ENCODE measurements at regions not wholly inside any gene's neighbourhood (a gene's known extent, or its start where the extent isn't known, plus 50 kb on each side); places are given as distances from the start of the nearest gene placed in this dataset.

- Histone ChIP-seq H3K4me3 (replicated peaks; ENCODE audit: insufficient read depth, low read length) (no peak overlapping the region), H3K27me3 (ENCODE audit: insufficient read depth, poor library complexity, severe bottlenecking) (peaks cover 14% of the 10 kb centered on the region), H3K27ac (replicated peaks) (no peak overlapping the region)
- TF ChIP-seq POLR2AphosphoS5 (IDR thresholded peaks at IDR 0.05; ENCODE audit: low read depth) = no peak
- TF ChIP-seq SPI1 (IDR thresholded peaks at IDR 0.05; ENCODE audit: borderline replicate concordance, low read depth) = no peak
- TF ChIP-seq GABPA (IDR thresholded peaks at IDR 0.05; ENCODE audit: low read depth) = no peak
- TF ChIP-seq CTCF (IDR thresholded peaks at IDR 0.05; ENCODE audit: insufficient read depth, low read length) = no peak
- no peak for TF ChIP-seq REST (IDR thresholded peaks at IDR 0.05; ENCODE audit: insufficient replicate concordance, low read depth)
- no peak for DNase-seq (ENCODE audit: low read depth in 1 of 2, low spot score in 1 of 2)
Measured at GRCh38 chr15:57857871-57858270, 151.4 kb downstream of the POLR2M start.

GRCh38 chr15:57859130-57859685 is 152.7 kb downstream of the POLR2M start:
- H3K27ac ChIP-seq (replicated peaks) = no peak overlapping the region
- no peak overlapping the region for H3K4me3 ChIP-seq (replicated peaks; ENCODE audit: insufficient read depth, low read length)
- TF ChIP-seq CTCF (IDR thresholded peaks at IDR 0.05; ENCODE audit: insufficient read depth, low read length) (no peak), GABPA (IDR thresholded peaks at IDR 0.05; ENCODE audit: low read depth) (no peak), SPI1 (IDR thresholded peaks at IDR 0.05; ENCODE audit: borderline replicate concordance, low read depth) (no peak), REST (IDR thresholded peaks at IDR 0.05; ENCODE audit: insufficient replicate concordance, low read depth) (no peak), POLR2AphosphoS5 (IDR thresholded peaks at IDR 0.05; ENCODE audit: low read depth) (no peak)
- no peak for DNase-seq (ENCODE audit: low read depth in 1 of 2, low spot score in 1 of 2)
- H3K27me3 ChIP-seq (ENCODE audit: insufficient read depth, poor library complexity, severe bottlenecking) = peaks cover 14% of the 10 kb centered on the region

DNA sequence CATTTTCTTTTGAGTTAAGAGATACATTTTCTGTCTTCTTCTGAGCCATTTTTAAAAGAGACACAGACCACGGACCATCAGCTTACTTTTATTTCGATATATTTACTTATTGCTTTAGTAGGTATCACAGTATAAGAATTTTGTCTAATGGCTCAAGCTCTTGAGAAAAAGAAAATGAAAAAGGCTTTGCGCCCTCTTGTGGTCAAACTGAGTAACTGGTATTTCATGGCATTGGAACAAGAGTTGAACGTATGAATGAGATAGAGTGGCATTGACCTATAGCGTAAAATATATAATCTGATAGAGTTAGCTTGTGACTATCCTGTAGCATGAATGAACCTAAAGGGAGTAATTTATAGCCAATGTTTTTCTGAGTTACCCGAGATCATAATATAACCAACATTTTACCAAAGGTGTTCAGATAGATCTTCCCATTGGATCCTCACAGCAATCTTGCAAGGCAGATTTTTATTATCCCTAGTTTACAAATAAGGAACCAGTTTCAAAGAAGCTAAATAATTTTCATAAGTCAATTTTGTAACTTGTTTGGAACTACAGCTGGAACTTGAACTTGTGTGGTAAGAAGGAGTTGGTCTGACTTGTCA is 154.6 kb downstream of the POLR2M start:
- peaks cover 14% of the 10 kb centered on the region for H3K27me3 ChIP-seq (ENCODE audit: insufficient read depth, poor library complexity, severe bottlenecking)
- TF ChIP-seq REST (IDR thresholded peaks at IDR 0.05; ENCODE audit: insufficient replicate concordance, low read depth) (no peak), POLR2AphosphoS5 (IDR thresholded peaks at IDR 0.05; ENCODE audit: low read depth) (no peak), GABPA (IDR thresholded peaks at IDR 0.05; ENCODE audit: low read depth) (no peak), SPI1 (IDR thresholded peaks at IDR 0.05; ENCODE audit: borderline replicate concordance, low read depth) (no peak), CTCF (IDR thresholded peaks at IDR 0.05; ENCODE audit: insufficient read depth, low read length) (peak; percentile 59)
- peak; percentile 1 to 20 for DNase-seq (ENCODE audit: low read depth in 1 of 2, low spot score in 1 of 2)
- no peak overlapping the region for H3K4me3 ChIP-seq (replicated peaks; ENCODE audit: insufficient read depth, low read length)
- H3K27ac ChIP-seq (replicated peaks) = no peak overlapping the region
